Fibroblast of lung (primary cell): ENCODE measurements at regions not wholly inside any gene's neighbourhood (a gene's known extent, or its start where the extent isn't known, plus 50 kb on each side); places are given as distances from the start of the nearest gene placed in this dataset.

Experiments used
- DNase-seq, 2 donors: peaks; one replicate each; pipeline versions ENCODE4 v3.0.0 to v3.0.0-alpha.2; 2010; ENCODE audit warnings: low read depth in 2 of 2
- H2AFZ ChIP-seq: 2 replicates; pipeline ENCODE4 v1.5.1; 2012; ENCODE audit warnings: low read length, control low read depth, inconsistent platforms
- H3K27ac ChIP-seq: 2 replicates; pipeline ENCODE4 v1.5.1; 2011; ENCODE audit warnings: low read length, control low read depth; ENCODE audit not compliant: insufficient read depth
- H3K27me3 ChIP-seq: 2 replicates; pipeline ENCODE4 v1.5.1; 2011; ENCODE audit warnings: mild to moderate bottlenecking, low read length; ENCODE audit not compliant: control insufficient read depth, insufficient read depth
- H3K36me3 ChIP-seq: 2 replicates; pipeline ENCODE4 v1.5.1; 2011; ENCODE audit warnings: low read length; ENCODE audit not compliant: control insufficient read depth, insufficient read depth
- H3K4me1 ChIP-seq: 2 replicates; pipeline ENCODE4 v1.5.1; 2011; ENCODE audit warnings: low read length; ENCODE audit not compliant: control insufficient read depth, insufficient read depth; ENCODE audit errors: extremely low read depth
- H3K4me2 ChIP-seq: 2 replicates; pipeline ENCODE4 v1.5.1; 2011; ENCODE audit warnings: low read length, control low read depth; ENCODE audit not compliant: insufficient read depth; ENCODE audit errors: extremely low read depth
- H3K4me3 ChIP-seq, 4 experiments: fragments of 200-600 bp in 1 of 4; sonication (generic) in 1 of 4; replicated peaks in 1 of 4; 2 replicates each; pipeline ENCODE4 v1.5.1; 2011 to 2016; ENCODE audit warnings: low read length in 4 of 4, low read depth in 3 of 4, mild to moderate bottlenecking in 3 of 4, control low read depth in 2 of 4, inconsistent platforms in 1 of 4, mixed read lengths in 1 of 4; ENCODE audit not compliant: insufficient read depth in 1 of 4; ENCODE audit errors: control extremely low read depth in 1 of 4
- H3K79me2 ChIP-seq: 2 replicates; pipeline ENCODE4 v1.5.1; 2012; ENCODE audit warnings: mild to moderate bottlenecking, low read length, inconsistent platforms; ENCODE audit not compliant: control insufficient read depth, insufficient read depth
- H3K9ac ChIP-seq: 2 replicates; pipeline ENCODE4 v1.5.1; 2011; ENCODE audit warnings: mild to moderate bottlenecking, low read length, control low read depth; ENCODE audit not compliant: insufficient read depth
- H3K9me3 ChIP-seq: 2 replicates; pipeline ENCODE4 v1.5.1; 2012; ENCODE audit warnings: low read depth, low read length; ENCODE audit not compliant: control insufficient read depth, insufficient read depth
- H4K20me1 ChIP-seq: 2 replicates; pipeline ENCODE4 v1.5.1; 2011; ENCODE audit warnings: low read length; ENCODE audit not compliant: control insufficient read depth, insufficient read depth; ENCODE audit errors: extremely low read depth
- EZH2 ChIP-seq: IDR thresholded peaks from 2 replicates; pipeline ENCODE4 v1.5.1; 2012; ENCODE audit warnings: low read length, control low read depth, mild to moderate bottlenecking; ENCODE audit errors: missing control alignments
- TF ChIP-seq, protein P1 (sequence below), 2 donors: IDR thresholded peaks in 1 of 2; conservative IDR thresholded peaks in 1 of 2; 1 replicate in 1 of 2; 2 replicates in 1 of 2; pipeline ENCODE4 v1.5.1; 2011 to 2012; ENCODE audit warnings: low read length in 2 of 2, control low read depth in 1 of 2, inconsistent platforms in 1 of 2, low read depth in 1 of 2, mild to moderate bottlenecking in 1 of 2

- TF ChIP-seq, protein P1, sequence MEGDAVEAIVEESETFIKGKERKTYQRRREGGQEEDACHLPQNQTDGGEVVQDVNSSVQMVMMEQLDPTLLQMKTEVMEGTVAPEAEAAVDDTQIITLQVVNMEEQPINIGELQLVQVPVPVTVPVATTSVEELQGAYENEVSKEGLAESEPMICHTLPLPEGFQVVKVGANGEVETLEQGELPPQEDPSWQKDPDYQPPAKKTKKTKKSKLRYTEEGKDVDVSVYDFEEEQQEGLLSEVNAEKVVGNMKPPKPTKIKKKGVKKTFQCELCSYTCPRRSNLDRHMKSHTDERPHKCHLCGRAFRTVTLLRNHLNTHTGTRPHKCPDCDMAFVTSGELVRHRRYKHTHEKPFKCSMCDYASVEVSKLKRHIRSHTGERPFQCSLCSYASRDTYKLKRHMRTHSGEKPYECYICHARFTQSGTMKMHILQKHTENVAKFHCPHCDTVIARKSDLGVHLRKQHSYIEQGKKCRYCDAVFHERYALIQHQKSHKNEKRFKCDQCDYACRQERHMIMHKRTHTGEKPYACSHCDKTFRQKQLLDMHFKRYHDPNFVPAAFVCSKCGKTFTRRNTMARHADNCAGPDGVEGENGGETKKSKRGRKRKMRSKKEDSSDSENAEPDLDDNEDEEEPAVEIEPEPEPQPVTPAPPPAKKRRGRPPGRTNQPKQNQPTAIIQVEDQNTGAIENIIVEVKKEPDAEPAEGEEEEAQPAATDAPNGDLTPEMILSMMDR (conservative IDR thresholded peaks at IDR 0.05 in 1 of 2, IDR thresholded peaks at IDR 0.05 in 1 of 2; ENCODE audit: low read depth in 1 of 2, low read length in 2 of 2) = no peak
- TF ChIP-seq EZH2 = no peak
- DNase-seq = no peak
- H3K9ac ChIP-seq = no peak overlapping the region
These were observed 198.6 kb downstream of the MAGEB5 start for GRCh38 chrX:26414534-26414933.

GRCh38 chrX:26411045-26411444 is 195.1 kb downstream of the MAGEB5 start:
- DNase-seq = no peak
- H2AFZ ChIP-seq = no peak overlapping the region
- H3K27ac ChIP-seq = no peak overlapping the region
- H3K27me3 ChIP-seq = no peaks in the 10 kb centered on the region
- no peaks in the 10 kb centered on the region for H4K20me1 ChIP-seq
- no peak overlapping the region for H3K9ac ChIP-seq
- no peak overlapping the region for H3K4me3 ChIP-seq
- no peaks in the 10 kb centered on the region for H3K79me2 ChIP-seq
- H3K4me2 ChIP-seq = no peak overlapping the region
- H3K9me3 ChIP-seq = no peaks in the 10 kb centered on the region
- no peaks in the 10 kb centered on the region for H3K36me3 ChIP-seq
- TF ChIP-seq, protein P1 (conservative IDR thresholded peaks at IDR 0.05 in 1 of 2, IDR thresholded peaks at IDR 0.05 in 1 of 2; ENCODE audit: low read depth in 1 of 2, low read length in 2 of 2) = no peak
- TF ChIP-seq EZH2 = no peak
- no peaks in the 10 kb centered on the region for H3K4me1 ChIP-seq

More at GRCh38 chrX:26414534-26414933, 198.6 kb downstream of the MAGEB5 start:
- no peak overlapping the region for H3K4me3 ChIP-seq
- H3K4me1 ChIP-seq = no peaks in the 10 kb centered on the region
- no peaks in the 10 kb centered on the region for H4K20me1 ChIP-seq
- no peaks in the 10 kb centered on the region for H3K9me3 ChIP-seq
- no peak overlapping the region for H2AFZ ChIP-seq
- H3K79me2 ChIP-seq = no peaks in the 10 kb centered on the region
- H3K36me3 ChIP-seq = no peaks in the 10 kb centered on the region
- no peak overlapping the region for H3K27ac ChIP-seq
- H3K4me2 ChIP-seq = no peak overlapping the region
- no peaks in the 10 kb centered on the region for H3K27me3 ChIP-seq

GRCh38 chrX:26409636-26410035 is 193.7 kb downstream of the MAGEB5 start:
- DNase-seq = no peak
- H2AFZ ChIP-seq = no peak overlapping the region
- H3K9me3 ChIP-seq = no peaks in the 10 kb centered on the region
- no peak for TF ChIP-seq EZH2
- TF ChIP-seq, protein P1 (conservative IDR thresholded peaks at IDR 0.05 in 1 of 2, IDR thresholded peaks at IDR 0.05 in 1 of 2; ENCODE audit: low read depth in 1 of 2, low read length in 2 of 2) = no peak
- no peak overlapping the region for H3K27ac ChIP-seq
- no peaks in the 10 kb centered on the region for H3K36me3 ChIP-seq
- no peaks in the 10 kb centered on the region for H3K27me3 ChIP-seq
- H3K9ac ChIP-seq = no peak overlapping the region
- H4K20me1 ChIP-seq = no peaks in the 10 kb centered on the region
- H3K4me3 ChIP-seq = no peak overlapping the region
- H3K79me2 ChIP-seq = no peaks in the 10 kb centered on the region
- no peak overlapping the region for H3K4me2 ChIP-seq
- no peaks in the 10 kb centered on the region for H3K4me1 ChIP-seq
